Transverse colon (tissue), 4 donors: ENCODE measurements at regions not wholly inside any gene's neighbourhood (a gene's known extent, or its start where the extent isn't known, plus 50 kb on each side); places are given as distances from the start of the nearest gene placed in this dataset.

Source experiments
- CTCF ChIP-seq, 5 experiments: fragments of 200-600 bp in 3 of 5; fragments of 450-650 bp in 2 of 5; sonication (generic) in 3 of 5; IDR thresholded peaks; 1 replicate in 2 of 5; 2 replicates in 3 of 5; pipeline ENCODE4 v1.5.1; 2016 to 2017; ENCODE audit warnings: antibody characterized with exemption in 5 of 5, inconsistent platforms in 3 of 5, mild to moderate bottlenecking in 2 of 5, moderate library complexity in 1 of 5
- EP300 ChIP-seq: sonication (generic); formaldehyde crosslinking; IDR thresholded peaks from one replicate; pipeline ENCODE4 v1.6.1; 2017; ENCODE audit warnings: antibody characterized with exemption, low read depth
- POLR2A ChIP-seq: fragments of 450-650 bp; IDR thresholded peaks from one replicate; pipeline ENCODE4 v1.6.1; 2016; ENCODE audit warnings: antibody characterized with exemption, mild to moderate bottlenecking, moderate library complexity
- POLR2AphosphoS5 ChIP-seq, 3 donors: sonication (generic); formaldehyde crosslinking; IDR thresholded peaks; one replicate each; pipeline ENCODE4 v1.6.1; 2016; ENCODE audit warnings: antibody characterized with exemption in 3 of 3

DNA sequence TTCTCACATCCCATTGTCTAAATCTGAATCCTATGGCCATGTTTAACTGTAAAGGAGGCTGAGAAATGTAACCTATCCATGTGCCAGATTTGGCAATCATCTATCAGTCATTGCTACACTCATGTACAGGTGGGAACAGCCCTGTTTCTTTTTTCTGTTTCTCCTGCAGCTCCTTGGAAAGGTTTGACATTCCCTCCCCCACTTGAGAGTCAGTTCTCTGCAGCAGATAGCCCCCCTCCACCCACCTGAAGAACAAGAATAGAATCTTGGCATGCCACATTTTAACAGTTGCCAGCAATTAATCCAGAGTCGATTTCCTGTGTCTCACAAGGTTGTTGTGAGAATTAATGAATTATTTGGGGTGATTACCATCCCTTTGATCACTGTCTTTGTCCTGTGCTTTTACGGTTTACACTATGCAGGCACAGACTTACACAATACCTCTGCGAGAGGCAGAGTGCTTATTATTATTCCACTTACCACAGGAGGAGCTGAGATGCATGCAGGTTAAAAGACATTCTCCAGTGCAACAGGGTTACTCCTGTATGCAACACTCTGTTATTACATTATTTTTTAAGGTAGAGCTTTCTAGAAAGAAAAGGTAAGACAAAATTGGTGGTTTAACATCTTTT, 351.0 kb upstream of the THRB start:
- no peak for TF ChIP-seq POLR2A
- TF ChIP-seq CTCF (IDR thresholded peaks at IDR 0.05): no peak
- TF ChIP-seq EP300: no peak
- no peak for TF ChIP-seq POLR2AphosphoS5 (IDR thresholded peaks at IDR 0.05)
